Glutamatergic neuron (in vitro differentiated cells): ENCODE measurements at regions not wholly inside any gene's neighbourhood (a gene's known extent, or its start where the extent isn't known, plus 50 kb on each side); places are given as distances from the start of the nearest gene placed in this dataset.

Source experiments
- DNase-seq: peaks from one replicate; pipeline ENCODE4 v3.0.0; 2022
- H3K27ac Mint-ChIP-seq: one replicate; pipeline ENCODE4 v1.8.0; 2020; ENCODE audit warnings: mild to moderate bottlenecking, mixed read lengths, inconsistent platforms; ENCODE audit not compliant: unreplicated experiment
- H3K27me3 Mint-ChIP-seq: one replicate; pipeline ENCODE4 v1.8.0; 2020; ENCODE audit warnings: mild to moderate bottlenecking, moderate library complexity, mixed read lengths, inconsistent platforms; ENCODE audit not compliant: unreplicated experiment
- H3K36me3 Mint-ChIP-seq: one replicate; pipeline ENCODE4 v1.8.0; 2020; ENCODE audit warnings: mild to moderate bottlenecking, mixed read lengths, inconsistent platforms; ENCODE audit not compliant: unreplicated experiment
- H3K4me1 Mint-ChIP-seq: one replicate; pipeline ENCODE4 v1.8.0; 2020; ENCODE audit warnings: mild to moderate bottlenecking, low read depth, mixed read lengths, inconsistent platforms; ENCODE audit not compliant: unreplicated experiment
- H3K4me3 Mint-ChIP-seq: one replicate; pipeline ENCODE4 v1.8.0; 2020; ENCODE audit warnings: mild to moderate bottlenecking, mixed read lengths, inconsistent platforms; ENCODE audit not compliant: unreplicated experiment
- H3K9me3 Mint-ChIP-seq: one replicate; pipeline ENCODE4 v1.8.0; 2020; ENCODE audit warnings: mild to moderate bottlenecking, moderate library complexity, mixed read lengths, inconsistent platforms; ENCODE audit not compliant: unreplicated experiment
- TF ChIP-seq, protein P1 (sequence below): fragments of 200-600 bp; sonication (generic); IDR thresholded peaks from one replicate; pipeline ENCODE4 v1.5.0; 2021; ENCODE audit not compliant: partially characterized antibody, unreplicated experiment

DNA sequence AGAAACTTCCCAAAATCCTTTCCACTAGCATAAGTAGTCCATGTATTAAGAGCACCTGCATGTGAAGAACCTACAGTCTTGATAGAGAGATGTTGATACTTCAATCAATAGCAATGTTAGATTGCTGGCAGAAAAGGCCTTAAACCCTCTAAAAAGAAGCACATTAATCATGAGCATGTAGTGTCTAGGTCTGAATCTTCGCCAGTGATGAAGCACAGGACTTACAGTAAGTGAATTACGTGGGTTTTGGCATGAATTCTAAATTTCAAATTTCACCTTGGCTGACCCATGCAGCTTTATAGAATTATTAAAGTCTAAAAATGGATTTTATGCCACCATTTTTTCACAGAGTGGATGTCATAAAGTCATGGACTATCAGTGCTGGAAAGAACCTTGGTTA lies 791.6 kb upstream of the NOVA1 start:
- no peaks in the 10 kb centered on the region for H3K36me3 Mint-ChIP-seq
- H3K4me1 Mint-ChIP-seq: peaks cover 3% of the 10 kb centered on the region
- no peak overlapping the region for H3K4me3 Mint-ChIP-seq
- peaks cover 5% of the 10 kb centered on the region for H3K9me3 Mint-ChIP-seq
- TF ChIP-seq, protein P1, sequence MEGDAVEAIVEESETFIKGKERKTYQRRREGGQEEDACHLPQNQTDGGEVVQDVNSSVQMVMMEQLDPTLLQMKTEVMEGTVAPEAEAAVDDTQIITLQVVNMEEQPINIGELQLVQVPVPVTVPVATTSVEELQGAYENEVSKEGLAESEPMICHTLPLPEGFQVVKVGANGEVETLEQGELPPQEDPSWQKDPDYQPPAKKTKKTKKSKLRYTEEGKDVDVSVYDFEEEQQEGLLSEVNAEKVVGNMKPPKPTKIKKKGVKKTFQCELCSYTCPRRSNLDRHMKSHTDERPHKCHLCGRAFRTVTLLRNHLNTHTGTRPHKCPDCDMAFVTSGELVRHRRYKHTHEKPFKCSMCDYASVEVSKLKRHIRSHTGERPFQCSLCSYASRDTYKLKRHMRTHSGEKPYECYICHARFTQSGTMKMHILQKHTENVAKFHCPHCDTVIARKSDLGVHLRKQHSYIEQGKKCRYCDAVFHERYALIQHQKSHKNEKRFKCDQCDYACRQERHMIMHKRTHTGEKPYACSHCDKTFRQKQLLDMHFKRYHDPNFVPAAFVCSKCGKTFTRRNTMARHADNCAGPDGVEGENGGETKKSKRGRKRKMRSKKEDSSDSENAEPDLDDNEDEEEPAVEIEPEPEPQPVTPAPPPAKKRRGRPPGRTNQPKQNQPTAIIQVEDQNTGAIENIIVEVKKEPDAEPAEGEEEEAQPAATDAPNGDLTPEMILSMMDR: no peak
- no peak for DNase-seq
- peaks cover 6% of the 10 kb centered on the region for H3K27me3 Mint-ChIP-seq
- H3K27ac Mint-ChIP-seq: no peak overlapping the region

DNA sequence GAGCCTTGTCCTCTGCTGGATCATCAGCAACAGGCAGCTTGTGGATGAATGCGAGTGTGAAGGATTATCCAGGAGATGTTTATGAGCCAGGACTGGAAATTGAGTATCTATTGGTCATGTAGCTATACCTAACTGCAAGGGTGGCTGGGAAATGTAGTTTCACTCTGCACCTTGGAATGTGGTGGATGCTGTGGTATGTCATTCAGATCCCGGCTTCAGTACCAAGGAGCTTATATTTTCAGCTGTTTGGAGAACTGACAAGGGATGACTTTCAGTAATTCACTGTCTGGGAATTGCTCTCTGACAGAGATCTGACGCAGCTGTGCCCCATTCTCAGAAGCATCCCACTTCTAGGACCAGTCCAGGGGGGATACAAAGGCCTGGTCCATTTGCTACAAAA lies 792.3 kb upstream of the NOVA1 start:
- Mint-ChIP-seq H3K4me3 (no peak overlapping the region), H3K36me3 (no peaks in the 10 kb centered on the region), H3K27me3 (peaks cover 6% of the 10 kb centered on the region), H3K9me3 (peaks cover 5% of the 10 kb centered on the region), H3K4me1 (peaks cover 3% of the 10 kb centered on the region), H3K27ac (no peak overlapping the region)
- TF ChIP-seq, protein P1: no peak
- DNase-seq: no peak

DNA sequence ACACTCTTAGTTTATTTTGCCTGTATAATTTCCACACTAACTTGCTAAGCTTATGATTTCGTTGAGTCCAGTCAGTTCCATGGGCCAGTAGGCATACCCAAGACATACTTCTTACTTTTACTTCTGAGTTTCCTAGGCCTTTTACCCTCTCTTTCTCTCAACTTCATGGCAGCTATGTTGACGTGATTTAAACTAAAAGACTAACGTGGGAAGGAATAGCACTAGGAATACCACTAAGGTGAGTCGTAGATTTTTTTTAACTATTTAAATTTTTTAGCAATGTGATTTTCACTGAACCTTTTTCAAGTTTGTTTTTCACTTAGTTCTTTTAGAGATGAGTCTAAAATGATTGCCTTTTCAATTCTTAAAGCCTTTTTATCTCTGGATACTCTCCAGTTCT lies 793.5 kb upstream of the NOVA1 start:
- Mint-ChIP-seq H3K4me1 (peaks cover 3% of the 10 kb centered on the region), H3K27me3 (peaks cover 6% of the 10 kb centered on the region), H3K9me3 (peaks cover 5% of the 10 kb centered on the region), H3K4me3 (no peak overlapping the region), H3K36me3 (no peaks in the 10 kb centered on the region), H3K27ac (no peak overlapping the region)
- TF ChIP-seq, protein P1: no peak
- no peak for DNase-seq

DNA sequence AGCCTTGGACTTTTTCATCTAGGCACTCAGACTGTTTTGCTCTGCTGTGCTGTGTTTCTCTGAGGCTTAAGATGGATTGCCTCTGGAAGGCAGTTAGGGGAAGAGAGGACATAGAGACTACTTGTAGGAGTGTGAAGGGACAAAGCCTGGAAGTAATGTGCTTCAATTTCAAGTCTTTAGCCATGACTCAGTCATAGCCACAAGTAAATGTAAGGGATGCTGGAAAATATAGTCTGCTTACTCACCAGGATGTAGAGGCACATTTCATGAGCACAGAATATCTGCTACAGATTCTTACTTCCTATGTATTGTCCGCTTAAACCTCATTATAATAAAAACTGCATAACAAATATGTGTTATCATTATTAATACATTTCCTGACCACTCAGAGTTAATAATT lies 794.3 kb upstream of the NOVA1 start:
- H3K27me3 Mint-ChIP-seq: peaks cover 6% of the 10 kb centered on the region
- no peak for DNase-seq
- TF ChIP-seq, protein P1: no peak
- no peaks in the 10 kb centered on the region for H3K36me3 Mint-ChIP-seq
- no peak overlapping the region for H3K4me3 Mint-ChIP-seq
- peaks cover 3% of the 10 kb centered on the region for H3K4me1 Mint-ChIP-seq
- peaks cover 5% of the 10 kb centered on the region for H3K9me3 Mint-ChIP-seq
- no peak overlapping the region for H3K27ac Mint-ChIP-seq

DNA sequence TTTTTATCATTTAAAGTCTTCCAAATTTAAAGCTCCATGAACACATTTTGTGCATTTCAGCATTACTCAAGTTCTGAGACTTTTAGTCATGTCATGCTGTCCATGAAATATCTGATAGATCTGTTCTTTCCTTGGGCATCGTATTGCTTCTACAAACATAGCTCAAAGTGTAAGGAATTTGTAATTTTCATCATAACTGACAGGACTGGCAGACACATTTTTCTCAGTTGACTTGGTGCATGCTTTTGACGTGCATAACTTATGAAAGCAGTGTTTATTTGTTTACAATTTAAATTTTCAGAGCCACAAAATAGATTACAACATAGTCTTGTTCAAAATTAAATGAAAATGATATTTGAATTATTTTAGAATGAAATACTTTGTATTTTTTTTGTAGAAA lies 812.1 kb upstream of the NOVA1 start:
- no peaks in the 10 kb centered on the region for H3K36me3 Mint-ChIP-seq

More for the DNA sequence above, 812.1 kb upstream of the NOVA1 start:
- DNase-seq: no peak
- no peaks in the 10 kb centered on the region for H3K9me3 Mint-ChIP-seq
- TF ChIP-seq, protein P1: no peak
- no peak overlapping the region for H3K27ac Mint-ChIP-seq
- no peaks in the 10 kb centered on the region for H3K4me1 Mint-ChIP-seq
- no peaks in the 10 kb centered on the region for H3K27me3 Mint-ChIP-seq
- no peak overlapping the region for H3K4me3 Mint-ChIP-seq
